ENCODE measurements at regions not wholly inside any gene's neighbourhood (a gene's known extent, or its start where the extent isn't known, plus 50 kb on each side); places are given as distances from the start of the nearest gene placed in this dataset.

DNA sequence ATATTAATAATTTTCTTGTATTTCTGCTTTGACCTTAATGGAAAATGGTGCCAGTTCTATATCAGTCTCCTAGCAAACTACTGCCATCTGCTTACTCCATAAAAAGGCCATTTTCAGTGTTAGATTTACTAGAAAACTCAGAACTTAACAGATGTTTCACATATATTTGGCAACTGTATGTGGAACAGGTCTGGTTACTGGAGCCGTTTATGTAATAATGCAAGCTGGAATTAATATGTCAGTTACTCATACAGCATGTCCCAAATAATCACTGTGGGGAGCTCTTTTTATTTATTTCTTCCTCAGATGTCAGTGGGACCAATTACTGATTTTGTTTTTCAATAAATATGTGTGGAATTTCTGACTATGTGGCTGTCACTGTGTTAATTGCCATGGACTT lies 1247.6 kb downstream of the CNTNAP5 start:
- no peak overlapping the region for H3K4me3 ChIP-seq (ENCODE audit: control extremely low read depth in 1 of 5, extremely low read depth in 1 of 5, insufficient read depth in 1 of 5, low read depth in 2 of 5, low read length in 4 of 5)
- H3K79me2 ChIP-seq (ENCODE audit: control insufficient read depth, insufficient read depth, low read length), result no peaks in the 10 kb centered on the region
- H4K20me1 ChIP-seq (ENCODE audit: control insufficient read depth, insufficient read depth, low read length, poor library complexity, severe bottlenecking), result no peaks in the 10 kb centered on the region
- intact Hi-C loops (cut with micrococcal nuclease), result no loop called here
- no peak overlapping the region for H3K9ac ChIP-seq (ENCODE audit: low read length)
- H3K4me1 Mint-ChIP-seq, result no peaks in the 10 kb centered on the region
- TF ChIP-seq, protein P1, sequence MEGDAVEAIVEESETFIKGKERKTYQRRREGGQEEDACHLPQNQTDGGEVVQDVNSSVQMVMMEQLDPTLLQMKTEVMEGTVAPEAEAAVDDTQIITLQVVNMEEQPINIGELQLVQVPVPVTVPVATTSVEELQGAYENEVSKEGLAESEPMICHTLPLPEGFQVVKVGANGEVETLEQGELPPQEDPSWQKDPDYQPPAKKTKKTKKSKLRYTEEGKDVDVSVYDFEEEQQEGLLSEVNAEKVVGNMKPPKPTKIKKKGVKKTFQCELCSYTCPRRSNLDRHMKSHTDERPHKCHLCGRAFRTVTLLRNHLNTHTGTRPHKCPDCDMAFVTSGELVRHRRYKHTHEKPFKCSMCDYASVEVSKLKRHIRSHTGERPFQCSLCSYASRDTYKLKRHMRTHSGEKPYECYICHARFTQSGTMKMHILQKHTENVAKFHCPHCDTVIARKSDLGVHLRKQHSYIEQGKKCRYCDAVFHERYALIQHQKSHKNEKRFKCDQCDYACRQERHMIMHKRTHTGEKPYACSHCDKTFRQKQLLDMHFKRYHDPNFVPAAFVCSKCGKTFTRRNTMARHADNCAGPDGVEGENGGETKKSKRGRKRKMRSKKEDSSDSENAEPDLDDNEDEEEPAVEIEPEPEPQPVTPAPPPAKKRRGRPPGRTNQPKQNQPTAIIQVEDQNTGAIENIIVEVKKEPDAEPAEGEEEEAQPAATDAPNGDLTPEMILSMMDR (IDR thresholded peaks at IDR 0.05), result no peak
- TF ChIP-seq EZH2 (IDR thresholded peaks at IDR 0.05; ENCODE audit: borderline replicate concordance, insufficient read depth, low read depth, low read length, poor library complexity, severe bottlenecking), result no peak
- H3K4me2 ChIP-seq (replicated peaks; ENCODE audit: low read depth, low read length, poor library complexity, severe bottlenecking), result no peak overlapping the region
- no peaks in the 10 kb centered on the region for H3K4me1 ChIP-seq (ENCODE audit: control insufficient read depth in 2 of 2, insufficient read depth in 2 of 2, low read length in 2 of 2)
- no peak overlapping the region for H3K27ac ChIP-seq (ENCODE audit: low read length in 2 of 2)
- DNase-seq (no peak), ATAC-seq (ENCODE audit: low read depth) (no peak)
- H3K9me3 ChIP-seq (ENCODE audit: control extremely low read depth in 1 of 3, control insufficient read depth in 2 of 3, insufficient read depth in 1 of 3, low read length in 2 of 3), result peaks cover 0 to 4% (median 0%) of the 10 kb centered on the region in 3 donors
- no CpG with 5 or more reads among the region's 1 CpG for WGBS (ENCODE audit: insufficient coverage)
- no peaks in the 10 kb centered on the region for H3K27me3 Mint-ChIP-seq
- POLR2A ChIA-PET, result no interaction called here
- no peaks in the 10 kb centered on the region for H3K36me3 ChIP-seq (replicated peaks in 1 of 2; ENCODE audit: control extremely low read depth in 1 of 2, control insufficient read depth in 1 of 2, extremely low read depth in 1 of 2, insufficient read depth in 2 of 2, low read length in 1 of 2)
- CTCF ChIA-PET, result no interaction called here
- no peak overlapping the region for H3K4me3 Mint-ChIP-seq
- no peak overlapping the region for H3K27ac Mint-ChIP-seq
- H3K9me3 Mint-ChIP-seq (ENCODE audit: insufficient read depth), result peaks cover 4% of the 10 kb centered on the region
- H2AFZ ChIP-seq (ENCODE audit: insufficient read depth, low read depth, low read length, poor library complexity, severe bottlenecking), result no peak overlapping the region
- H3K27me3 ChIP-seq (replicated peaks in 1 of 4; ENCODE audit: control extremely low read depth in 1 of 4, control insufficient read depth in 3 of 4, insufficient read depth in 4 of 4, low read length in 3 of 4), result no peaks in the 10 kb centered on the region

DNA sequence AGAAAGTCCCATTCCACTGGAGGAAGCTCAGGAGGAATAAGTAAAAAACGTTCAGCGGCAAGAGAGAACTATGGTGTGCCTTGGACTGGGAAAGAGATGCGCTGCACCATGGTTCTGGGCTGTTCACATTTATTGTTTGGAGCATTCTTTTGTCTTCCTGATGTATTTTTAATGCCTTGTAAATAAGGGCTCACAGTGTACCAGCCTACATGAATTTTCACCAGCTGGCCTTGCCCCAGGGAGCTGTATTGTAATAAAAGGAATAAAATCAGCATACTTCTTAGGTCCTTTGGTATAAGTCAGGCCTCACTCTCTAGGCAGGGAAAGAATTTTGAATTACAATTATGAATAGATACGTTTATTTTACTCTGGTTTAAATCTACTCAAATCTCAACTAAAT lies 1249.6 kb downstream of the CNTNAP5 start:
- no peaks in the 10 kb centered on the region for H3K4me1 Mint-ChIP-seq
- Histone ChIP-seq H3K27ac (ENCODE audit: low read length in 2 of 2) (no peak overlapping the region), H3K27me3 (replicated peaks in 1 of 4; ENCODE audit: control extremely low read depth in 1 of 4, control insufficient read depth in 3 of 4, insufficient read depth in 4 of 4, low read length in 3 of 4) (no peaks in the 10 kb centered on the region), H3K9ac (ENCODE audit: low read length) (no peak overlapping the region), H2AFZ (ENCODE audit: insufficient read depth, low read depth, low read length, poor library complexity, severe bottlenecking) (no peak overlapping the region), H3K36me3 (replicated peaks in 1 of 2; ENCODE audit: control extremely low read depth in 1 of 2, control insufficient read depth in 1 of 2, extremely low read depth in 1 of 2, insufficient read depth in 2 of 2, low read length in 1 of 2) (no peaks in the 10 kb centered on the region), H3K9me3 (ENCODE audit: control extremely low read depth in 1 of 3, control insufficient read depth in 2 of 3, insufficient read depth in 1 of 3, low read length in 2 of 3) (peaks cover 0 to 4% (median 0%) of the 10 kb centered on the region in 3 donors), H3K79me2 (ENCODE audit: control insufficient read depth, insufficient read depth, low read length) (no peaks in the 10 kb centered on the region), H3K4me1 (ENCODE audit: control insufficient read depth in 2 of 2, insufficient read depth in 2 of 2, low read length in 2 of 2) (no peaks in the 10 kb centered on the region), H4K20me1 (ENCODE audit: control insufficient read depth, insufficient read depth, low read length, poor library complexity, severe bottlenecking) (no peaks in the 10 kb centered on the region), H3K4me3 (ENCODE audit: control extremely low read depth in 1 of 5, extremely low read depth in 1 of 5, insufficient read depth in 1 of 5, low read depth in 2 of 5, low read length in 4 of 5) (no peak overlapping the region), H3K4me2 (replicated peaks; ENCODE audit: low read depth, low read length, poor library complexity, severe bottlenecking) (no peak overlapping the region)
- no peaks in the 10 kb centered on the region for H3K27me3 Mint-ChIP-seq
- POLR2A ChIA-PET, result no interaction called here
- intact Hi-C loops (cut with micrococcal nuclease), result no loop called here
- CTCF ChIA-PET, result no interaction called here
- TF ChIP-seq, protein P1 (IDR thresholded peaks at IDR 0.05), result no peak
- TF ChIP-seq EZH2 (IDR thresholded peaks at IDR 0.05; ENCODE audit: borderline replicate concordance, insufficient read depth, low read depth, low read length, poor library complexity, severe bottlenecking), result no peak
- no peak overlapping the region for H3K4me3 Mint-ChIP-seq
- ATAC-seq (ENCODE audit: low read depth) (no peak), DNase-seq (no peak)
- H3K9me3 Mint-ChIP-seq (ENCODE audit: insufficient read depth), result peaks cover 2% of the 10 kb centered on the region
- no CpG with 5 or more reads among the region's 4 CpGs for WGBS (ENCODE audit: insufficient coverage)
- no peak overlapping the region for H3K27ac Mint-ChIP-seq
